Stomach (tissue), 8 donors: ENCODE measurements at regions not wholly inside any gene's neighbourhood (a gene's known extent, or its start where the extent isn't known, plus 50 kb on each side); places are given as distances from the start of the nearest gene placed in this dataset.

Experiments
- DNase-seq, 2 donors: peaks; one replicate each; pipeline versions ENCODE4 v3.0.0 to v3.0.0-alpha.2; 2013 to 2019
- H3K27ac ChIP-seq, 5 donors: fragments of 200-600 bp in 4 of 5; sonication (generic) in 4 of 5; one replicate each; pipeline ENCODE4 v1.5.1; 2013 to 2019; ENCODE audit warnings: mild to moderate bottlenecking in 1 of 5, moderate library complexity in 1 of 5
- H3K27me3 ChIP-seq, 3 donors: fragments of 200-600 bp; sonication (generic); one replicate each; pipeline ENCODE4 v1.5.1; 2017 to 2019; ENCODE audit warnings: mixed run types in 1 of 3
- H3K36me3 ChIP-seq, 4 donors: fragments of 200-600 bp; sonication (generic); 1 replicate in 3 of 4; 2 replicates in 1 of 4; pipeline ENCODE4 v1.5.1; 2016 to 2019
- H3K4me1 ChIP-seq, 4 donors: fragments of 200-600 bp; sonication (generic); one replicate each; pipeline ENCODE4 v1.5.1; 2016 to 2019
- H3K4me3 ChIP-seq, 4 donors: fragments of 200-600 bp; sonication (generic) in 3 of 4; one replicate each; pipeline ENCODE4 v1.5.1; 2016 to 2019; ENCODE audit warnings: mild to moderate bottlenecking in 1 of 4
- H3K9me3 ChIP-seq, 4 donors: fragments of 200-600 bp; sonication (generic); one replicate each; pipeline ENCODE4 v1.5.1; 2016 to 2019
- CTCF ChIP-seq, 7 experiments: fragments of 450-650 bp in 4 of 7; fragments of 200-600 bp in 3 of 7; sonication (generic) in 3 of 7; IDR thresholded peaks; one replicate each; pipeline ENCODE4 v1.5.1; 2016 to 2019; ENCODE audit warnings: antibody characterized with exemption in 7 of 7, control low read depth in 2 of 7, mild to moderate bottlenecking in 1 of 7
- EP300 ChIP-seq: sonication (generic); formaldehyde crosslinking; IDR thresholded peaks from one replicate; pipeline ENCODE4 v1.6.1; 2017; ENCODE audit warnings: antibody characterized with exemption
- POLR2A ChIP-seq, 4 donors: fragments of 450-650 bp; IDR thresholded peaks; one replicate each; pipeline ENCODE4 v1.6.1; 2016; ENCODE audit warnings: antibody characterized with exemption in 4 of 4, control low read depth in 2 of 4, mild to moderate bottlenecking in 1 of 4, moderate library complexity in 1 of 4
- POLR2AphosphoS5 ChIP-seq, 3 donors: sonication (generic); formaldehyde crosslinking; IDR thresholded peaks; one replicate each; pipeline ENCODE4 v1.6.1; 2016; ENCODE audit warnings: antibody characterized with exemption in 3 of 3
- WGBS, 5 donors: extraction: QIAGEN DNeasy Blood & Tissue Kit in 3 of 5; methylation state at CpG; one replicate each; pipeline versions ENCODE4 v1.1.5 to v1.1.7; 2013 to 2018; 5-methylcytosine and 5-hydroxymethylcytosine counted together
- intact Hi-C: fragments of 100-400 bp; cut with DNase I; formaldehyde crosslinking; loops from one replicate; pipeline ENCODE4 v1.15.1; 2023; ENCODE audit warnings: low total_unique reads
- donor health status: healthy with polysubstance abuse.
- donor health status: Bipolar disorder and iron deficiency.
- donor health status: healthy.

GRCh38 chr9:107175816-107176435 is 107.2 kb upstream of the RAD23B start:
- Histone ChIP-seq H3K9me3 (no peaks in the 10 kb centered on the region), H3K4me3 (no peak overlapping the region), H3K27me3 (no peaks in the 10 kb centered on the region), H3K4me1 (peaks cover 0 to 19% (median 7%) of the 10 kb centered on the region in 4 donors), H3K27ac (no peak overlapping the region), H3K36me3 (no peaks in the 10 kb centered on the region)
- no peak for TF ChIP-seq POLR2AphosphoS5 (IDR thresholded peaks at IDR 0.05)
- no peak for TF ChIP-seq EP300
- TF ChIP-seq POLR2A (IDR thresholded peaks at IDR 0.05), result no peak
- no peak for TF ChIP-seq CTCF (IDR thresholded peaks at IDR 0.05)
- WGBS, 5 donors, result 89 to 96% (median 92%) methylated on average over 7 of the region's 7 CpGs
- no peak for DNase-seq
- intact Hi-C loops, result loop anchor here (5.0 to 10.0 kb wide), 2 partner anchors 44 to 531 kb away; no protein-coding TSS in a partner anchor

GRCh38 chr9:107176436-107177151 is 106.5 kb upstream of the RAD23B start:
- WGBS, 5 donors, result 68 to 82% (median 77%) methylated on average over 12 of the region's 12 CpGs
- DNase-seq, result peak in 1 of 2 donors; percentile 75
- no peaks in the 10 kb centered on the region for H3K36me3 ChIP-seq
- no peak for TF ChIP-seq POLR2AphosphoS5 (IDR thresholded peaks at IDR 0.05)
- no peak for TF ChIP-seq EP300
- TF ChIP-seq POLR2A (IDR thresholded peaks at IDR 0.05), result no peak
- no peak for TF ChIP-seq CTCF (IDR thresholded peaks at IDR 0.05)
- H3K9me3 ChIP-seq, result no peaks in the 10 kb centered on the region
- no peaks in the 10 kb centered on the region for H3K27me3 ChIP-seq
- peak overlapping the region in 1 of 5 donors; percentile 22 for H3K27ac ChIP-seq
- no peak overlapping the region for H3K4me3 ChIP-seq
- intact Hi-C loops, result loop anchor here (5.0 to 10.0 kb wide), 2 partner anchors 44 to 532 kb away; no protein-coding TSS in a partner anchor
- H3K4me1 ChIP-seq, result peaks cover 0 to 19% (median 7%) of the 10 kb centered on the region in 4 donors

GRCh38 chr9:107177243-107177839 is 105.7 kb upstream of the RAD23B start:
- peak overlapping the region in 1 of 5 donors; percentile 22 for H3K27ac ChIP-seq
- 72 to 90% (median 79%) methylated on average over 7 of the region's 7 CpGs for WGBS, 5 donors
- intact Hi-C loops, result loop anchor here (5.0 to 10.0 kb wide), 2 partner anchors 45 to 533 kb away; no protein-coding TSS in a partner anchor
- DNase-seq, result no peak
- no peak for TF ChIP-seq CTCF (IDR thresholded peaks at IDR 0.05)
- TF ChIP-seq EP300, result no peak
- TF ChIP-seq POLR2A (IDR thresholded peaks at IDR 0.05), result no peak
- no peak for TF ChIP-seq POLR2AphosphoS5 (IDR thresholded peaks at IDR 0.05)
- no peak overlapping the region for H3K4me3 ChIP-seq
- no peaks in the 10 kb centered on the region for H3K36me3 ChIP-seq
- no peaks in the 10 kb centered on the region for H3K27me3 ChIP-seq
- peaks cover 0 to 7% (median 5%) of the 10 kb centered on the region in 4 donors for H3K9me3 ChIP-seq
- peaks cover 0 to 19% (median 7%) of the 10 kb centered on the region in 4 donors for H3K4me1 ChIP-seq

GRCh38 chr9:107177857-107178256 is 105.2 kb upstream of the RAD23B start:
- no peaks in the 10 kb centered on the region for H3K36me3 ChIP-seq
- DNase-seq, result no peak
- no peak overlapping the region for H3K27ac ChIP-seq
- no peak for TF ChIP-seq EP300
- TF ChIP-seq CTCF (IDR thresholded peaks at IDR 0.05), result no peak
- TF ChIP-seq POLR2AphosphoS5 (IDR thresholded peaks at IDR 0.05), result no peak
- no peak for TF ChIP-seq POLR2A (IDR thresholded peaks at IDR 0.05)
- H3K4me1 ChIP-seq, result peaks cover 0 to 19% (median 7%) of the 10 kb centered on the region in 4 donors
- WGBS, 5 donors, result 82 to 93% (median 91%) methylated on average over 4 to 5 of the region's 5 CpGs
- intact Hi-C loops, result loop anchor here (5.0 to 10.0 kb wide), 2 partner anchors 46 to 533 kb away; no protein-coding TSS in a partner anchor
- H3K27me3 ChIP-seq, result no peaks in the 10 kb centered on the region
- H3K9me3 ChIP-seq, result peaks cover 0 to 9% (median 5%) of the 10 kb centered on the region in 4 donors
- no peak overlapping the region for H3K4me3 ChIP-seq
